ENCODE measurements at regions not wholly inside any gene's neighbourhood (a gene's known extent, or its start where the extent isn't known, plus 50 kb on each side); places are given as distances from the start of the nearest gene placed in this dataset.

DNA sequence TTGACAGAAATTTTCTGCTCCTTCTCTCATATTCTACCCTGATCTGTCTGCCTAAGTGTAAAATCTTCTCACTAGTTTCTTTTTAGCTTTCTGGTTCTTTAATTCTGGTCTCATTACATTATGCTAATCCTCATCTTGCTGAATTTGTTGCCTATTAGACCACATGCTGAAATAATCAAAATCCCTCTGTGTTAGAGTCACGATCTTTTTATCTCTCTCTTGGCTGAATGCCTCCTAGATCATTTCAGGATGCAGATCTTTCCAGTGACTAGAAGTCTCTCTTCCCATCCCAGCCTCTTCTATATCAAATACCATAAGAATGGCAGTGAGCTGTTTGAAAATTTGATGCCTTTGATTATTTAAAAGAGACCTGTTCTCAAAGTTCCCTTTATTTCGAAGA is 661.9 kb downstream of the SORCS1 start:
- no peak for ATAC-seq (ENCODE audit: low read depth)
- TF ChIP-seq EZH2 (IDR thresholded peaks at IDR 0.05; ENCODE audit: borderline replicate concordance, insufficient read depth, low read depth, low read length, poor library complexity, severe bottlenecking), result no peak
- TF ChIP-seq, protein P1, sequence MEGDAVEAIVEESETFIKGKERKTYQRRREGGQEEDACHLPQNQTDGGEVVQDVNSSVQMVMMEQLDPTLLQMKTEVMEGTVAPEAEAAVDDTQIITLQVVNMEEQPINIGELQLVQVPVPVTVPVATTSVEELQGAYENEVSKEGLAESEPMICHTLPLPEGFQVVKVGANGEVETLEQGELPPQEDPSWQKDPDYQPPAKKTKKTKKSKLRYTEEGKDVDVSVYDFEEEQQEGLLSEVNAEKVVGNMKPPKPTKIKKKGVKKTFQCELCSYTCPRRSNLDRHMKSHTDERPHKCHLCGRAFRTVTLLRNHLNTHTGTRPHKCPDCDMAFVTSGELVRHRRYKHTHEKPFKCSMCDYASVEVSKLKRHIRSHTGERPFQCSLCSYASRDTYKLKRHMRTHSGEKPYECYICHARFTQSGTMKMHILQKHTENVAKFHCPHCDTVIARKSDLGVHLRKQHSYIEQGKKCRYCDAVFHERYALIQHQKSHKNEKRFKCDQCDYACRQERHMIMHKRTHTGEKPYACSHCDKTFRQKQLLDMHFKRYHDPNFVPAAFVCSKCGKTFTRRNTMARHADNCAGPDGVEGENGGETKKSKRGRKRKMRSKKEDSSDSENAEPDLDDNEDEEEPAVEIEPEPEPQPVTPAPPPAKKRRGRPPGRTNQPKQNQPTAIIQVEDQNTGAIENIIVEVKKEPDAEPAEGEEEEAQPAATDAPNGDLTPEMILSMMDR (IDR thresholded peaks at IDR 0.05), result no peak
- Histone ChIP-seq H3K9ac (ENCODE audit: low read length) (no peak overlapping the region), H3K4me1 (ENCODE audit: control insufficient read depth in 2 of 2, insufficient read depth in 2 of 2, low read length in 2 of 2) (no peaks in the 10 kb centered on the region), H3K4me3 (ENCODE audit: control extremely low read depth in 1 of 5, extremely low read depth in 1 of 5, insufficient read depth in 1 of 5, low read depth in 2 of 5, low read length in 4 of 5) (no peak overlapping the region), H3K36me3 (replicated peaks in 1 of 2; ENCODE audit: control extremely low read depth in 1 of 2, control insufficient read depth in 1 of 2, extremely low read depth in 1 of 2, insufficient read depth in 2 of 2, low read length in 1 of 2) (no peaks in the 10 kb centered on the region), H3K79me2 (ENCODE audit: control insufficient read depth, insufficient read depth, low read length) (no peaks in the 10 kb centered on the region), H3K27me3 (replicated peaks in 1 of 4; ENCODE audit: control extremely low read depth in 1 of 4, control insufficient read depth in 3 of 4, insufficient read depth in 4 of 4, low read length in 3 of 4) (no peaks in the 10 kb centered on the region), H3K9me3 (ENCODE audit: control extremely low read depth in 1 of 3, control insufficient read depth in 2 of 3, insufficient read depth in 1 of 3, low read length in 2 of 3) (peaks cover 0 to 4% (median 0%) of the 10 kb centered on the region in 3 donors), H2AFZ (ENCODE audit: insufficient read depth, low read depth, low read length, poor library complexity, severe bottlenecking) (no peak overlapping the region), H3K27ac (ENCODE audit: low read length in 2 of 2) (no peak overlapping the region), H4K20me1 (ENCODE audit: control insufficient read depth, insufficient read depth, low read length, poor library complexity, severe bottlenecking) (no peaks in the 10 kb centered on the region), H3K4me2 (replicated peaks; ENCODE audit: low read depth, low read length, poor library complexity, severe bottlenecking) (no peak overlapping the region)
- ChIA-PET CTCF (no interaction called here), POLR2A (no interaction called here)
- WGBS (ENCODE audit: insufficient coverage), result 89% methylated on average over 1 of the region's 2 CpGs
- no peaks in the 10 kb centered on the region for H3K4me1 Mint-ChIP-seq
- no peak overlapping the region for H3K27ac Mint-ChIP-seq
- peaks cover 7% of the 10 kb centered on the region for H3K9me3 Mint-ChIP-seq (ENCODE audit: insufficient read depth)
- H3K27me3 Mint-ChIP-seq, result no peaks in the 10 kb centered on the region
- no peak overlapping the region for H3K4me3 Mint-ChIP-seq
- DNase-seq, result no peak
- intact Hi-C loops (cut with micrococcal nuclease), result no loop called here

DNA sequence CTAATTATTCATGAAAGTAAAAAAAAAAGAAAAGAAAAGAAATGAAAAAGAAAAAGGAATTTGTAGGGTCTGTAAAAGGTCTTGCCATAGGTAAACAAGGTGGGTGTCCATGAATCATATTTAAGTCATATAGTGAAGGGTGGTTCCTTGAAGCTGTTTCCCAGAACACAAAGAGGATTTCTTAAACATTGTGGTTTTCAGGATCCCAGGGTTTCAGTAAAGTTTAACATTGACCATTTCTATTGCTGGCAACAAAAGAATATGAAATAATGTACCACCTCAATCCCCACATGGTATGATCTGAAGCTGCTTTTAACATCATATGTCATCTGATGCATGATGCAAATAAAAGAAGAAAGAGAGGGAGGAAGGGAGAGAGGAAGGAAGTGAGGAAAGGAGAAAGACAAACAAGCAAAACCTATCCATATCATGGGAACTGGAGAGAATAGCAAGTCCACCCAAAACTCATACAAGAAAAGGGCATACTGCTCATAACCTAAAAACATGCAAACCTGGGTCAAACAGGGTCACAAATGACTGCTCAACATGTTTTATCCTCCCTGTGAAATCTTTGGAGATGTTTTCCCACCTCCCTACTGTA is 663.5 kb downstream of the SORCS1 start:
- H3K27ac Mint-ChIP-seq, result no peak overlapping the region
- DNase-seq, result no peak
- POLR2A ChIA-PET, result no interaction called here

More for the DNA sequence above, 663.5 kb downstream of the SORCS1 start:
- Histone ChIP-seq H3K36me3 (replicated peaks in 1 of 2; ENCODE audit: control extremely low read depth in 1 of 2, control insufficient read depth in 1 of 2, extremely low read depth in 1 of 2, insufficient read depth in 2 of 2, low read length in 1 of 2) (no peaks in the 10 kb centered on the region), H3K4me2 (replicated peaks; ENCODE audit: low read depth, low read length, poor library complexity, severe bottlenecking) (no peak overlapping the region), H3K9me3 (ENCODE audit: control extremely low read depth in 1 of 3, control insufficient read depth in 2 of 3, insufficient read depth in 1 of 3, low read length in 2 of 3) (peaks cover 0 to 4% (median 0%) of the 10 kb centered on the region in 3 donors), H4K20me1 (ENCODE audit: control insufficient read depth, insufficient read depth, low read length, poor library complexity, severe bottlenecking) (no peaks in the 10 kb centered on the region), H3K9ac (ENCODE audit: low read length) (no peak overlapping the region), H3K4me3 (ENCODE audit: control extremely low read depth in 1 of 5, extremely low read depth in 1 of 5, insufficient read depth in 1 of 5, low read depth in 2 of 5, low read length in 4 of 5) (no peak overlapping the region), H2AFZ (ENCODE audit: insufficient read depth, low read depth, low read length, poor library complexity, severe bottlenecking) (no peak overlapping the region), H3K27me3 (replicated peaks in 1 of 4; ENCODE audit: control extremely low read depth in 1 of 4, control insufficient read depth in 3 of 4, insufficient read depth in 4 of 4, low read length in 3 of 4) (no peaks in the 10 kb centered on the region), H3K27ac (ENCODE audit: low read length in 2 of 2) (no peak overlapping the region), H3K79me2 (ENCODE audit: control insufficient read depth, insufficient read depth, low read length) (no peaks in the 10 kb centered on the region), H3K4me1 (ENCODE audit: control insufficient read depth in 2 of 2, insufficient read depth in 2 of 2, low read length in 2 of 2) (no peaks in the 10 kb centered on the region)
- Mint-ChIP-seq H3K4me1 (no peaks in the 10 kb centered on the region), H3K27me3 (no peaks in the 10 kb centered on the region), H3K9me3 (ENCODE audit: insufficient read depth) (peaks cover 7% of the 10 kb centered on the region), H3K4me3 (no peak overlapping the region)
- CTCF ChIA-PET, result no interaction called here
- intact Hi-C loops (cut with micrococcal nuclease), result no loop called here
- ATAC-seq (ENCODE audit: low read depth), result no peak
- TF ChIP-seq EZH2 (IDR thresholded peaks at IDR 0.05; ENCODE audit: borderline replicate concordance, insufficient read depth, low read depth, low read length, poor library complexity, severe bottlenecking), result no peak
- TF ChIP-seq, protein P1 (IDR thresholded peaks at IDR 0.05), result no peak

Measured in B cell (primary cell).